ENCODE measurements at regions not wholly inside any gene's neighbourhood (a gene's known extent, or its start where the extent isn't known, plus 50 kb on each side); places are given as distances from the start of the nearest gene placed in this dataset.

DNA sequence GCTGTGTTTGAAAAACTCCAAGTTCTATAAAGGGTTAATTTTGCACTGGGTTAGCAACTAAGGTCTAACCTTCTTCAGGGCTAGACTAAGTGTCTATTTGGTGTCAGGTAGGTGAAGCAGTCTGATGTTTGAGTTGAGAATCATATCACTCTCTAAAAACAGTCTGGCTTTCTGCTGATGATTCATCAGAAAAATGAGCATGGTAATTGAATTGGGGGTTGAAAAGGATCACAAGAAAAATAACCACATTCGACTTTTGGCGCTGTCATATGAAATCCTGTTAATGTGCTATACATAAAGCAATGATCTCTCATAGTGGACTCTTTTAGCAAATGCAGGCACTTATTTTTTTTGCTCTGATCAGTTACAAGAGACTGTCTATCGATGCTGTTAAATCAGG lies 242.2 kb upstream of the AZI2 start:
- TF ChIP-seq, protein P1, sequence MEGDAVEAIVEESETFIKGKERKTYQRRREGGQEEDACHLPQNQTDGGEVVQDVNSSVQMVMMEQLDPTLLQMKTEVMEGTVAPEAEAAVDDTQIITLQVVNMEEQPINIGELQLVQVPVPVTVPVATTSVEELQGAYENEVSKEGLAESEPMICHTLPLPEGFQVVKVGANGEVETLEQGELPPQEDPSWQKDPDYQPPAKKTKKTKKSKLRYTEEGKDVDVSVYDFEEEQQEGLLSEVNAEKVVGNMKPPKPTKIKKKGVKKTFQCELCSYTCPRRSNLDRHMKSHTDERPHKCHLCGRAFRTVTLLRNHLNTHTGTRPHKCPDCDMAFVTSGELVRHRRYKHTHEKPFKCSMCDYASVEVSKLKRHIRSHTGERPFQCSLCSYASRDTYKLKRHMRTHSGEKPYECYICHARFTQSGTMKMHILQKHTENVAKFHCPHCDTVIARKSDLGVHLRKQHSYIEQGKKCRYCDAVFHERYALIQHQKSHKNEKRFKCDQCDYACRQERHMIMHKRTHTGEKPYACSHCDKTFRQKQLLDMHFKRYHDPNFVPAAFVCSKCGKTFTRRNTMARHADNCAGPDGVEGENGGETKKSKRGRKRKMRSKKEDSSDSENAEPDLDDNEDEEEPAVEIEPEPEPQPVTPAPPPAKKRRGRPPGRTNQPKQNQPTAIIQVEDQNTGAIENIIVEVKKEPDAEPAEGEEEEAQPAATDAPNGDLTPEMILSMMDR (IDR thresholded peaks at IDR 0.05; ENCODE audit: low read depth, low read length, missing control alignments) = no peak
- no peak for DNase-seq (ENCODE audit: extremely low read depth, low read depth)
- no peak overlapping the region for H3K4me3 ChIP-seq (replicated peaks; ENCODE audit: low read depth, low read length)

DNA sequence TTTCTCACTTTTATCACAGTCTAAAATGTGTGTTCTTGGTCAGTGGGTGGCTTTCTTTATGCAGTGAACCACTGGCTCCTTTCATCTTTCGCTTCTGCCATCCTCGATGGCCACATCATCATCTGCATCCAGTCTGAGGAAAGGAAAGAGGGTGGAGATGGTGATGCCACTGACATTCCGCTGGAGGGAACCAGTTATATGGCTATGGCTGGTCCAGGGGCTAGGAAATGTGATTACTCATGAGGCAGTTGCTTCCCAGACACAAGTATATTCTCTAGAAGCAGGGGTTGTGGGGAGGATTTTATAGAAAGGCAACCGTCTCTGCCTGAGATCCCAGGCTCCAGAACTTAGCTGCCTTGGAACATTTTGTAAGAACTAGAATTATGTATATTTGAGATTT lies 246.7 kb upstream of the AZI2 start:
- no peak overlapping the region for H3K4me3 ChIP-seq (replicated peaks; ENCODE audit: low read depth, low read length)
- TF ChIP-seq, protein P1 (IDR thresholded peaks at IDR 0.05; ENCODE audit: low read depth, low read length, missing control alignments) = no peak
- DNase-seq (ENCODE audit: extremely low read depth, low read depth) = no peak

DNA sequence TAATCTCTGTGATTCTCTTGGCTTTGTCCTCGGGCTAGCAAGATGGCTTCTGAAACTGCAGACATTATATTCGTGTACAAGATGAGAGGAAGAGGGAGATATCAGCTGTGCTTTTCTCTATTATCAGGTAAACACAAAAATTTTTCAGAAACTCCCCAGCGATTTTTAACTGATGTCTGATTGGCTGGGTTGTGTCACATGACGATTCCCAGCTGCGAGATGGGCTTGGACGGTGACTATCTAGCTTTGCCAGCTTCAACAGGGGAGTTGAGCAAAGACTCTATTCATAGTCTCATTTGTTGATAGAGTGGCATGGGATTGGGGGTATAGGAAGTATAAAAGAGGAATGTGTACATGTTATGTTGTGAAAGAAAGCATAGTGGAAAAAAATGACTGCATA lies 248.8 kb upstream of the AZI2 start:
- TF ChIP-seq, protein P1 (IDR thresholded peaks at IDR 0.05; ENCODE audit: low read depth, low read length, missing control alignments) = no peak
- no peak for DNase-seq (ENCODE audit: extremely low read depth, low read depth)
- H3K4me3 ChIP-seq (replicated peaks; ENCODE audit: low read depth, low read length) = no peak overlapping the region

DNA sequence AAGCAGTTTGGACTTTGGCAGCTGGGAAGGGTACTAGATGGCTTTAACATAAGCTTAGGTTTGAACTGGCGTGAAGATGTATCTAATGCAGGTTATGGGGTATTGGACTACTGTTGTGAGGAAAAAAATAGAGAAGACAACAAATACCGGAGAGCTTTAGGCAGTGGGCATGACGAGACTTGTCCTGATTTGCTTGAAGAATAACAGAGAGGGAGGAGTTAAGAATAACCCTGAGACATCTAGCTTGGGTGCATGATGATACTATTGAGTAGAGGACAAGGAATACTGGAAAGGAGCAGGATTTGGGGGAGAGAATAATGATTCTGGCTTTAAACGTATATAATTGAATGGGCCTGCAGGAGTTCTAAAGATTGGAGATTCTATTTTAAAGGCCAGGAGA lies 249.5 kb upstream of the AZI2 start:
- no peak for DNase-seq (ENCODE audit: extremely low read depth, low read depth)
- H3K4me3 ChIP-seq (replicated peaks; ENCODE audit: low read depth, low read length) = no peak overlapping the region
- TF ChIP-seq, protein P1 (IDR thresholded peaks at IDR 0.05; ENCODE audit: low read depth, low read length, missing control alignments) = no peak

DNA sequence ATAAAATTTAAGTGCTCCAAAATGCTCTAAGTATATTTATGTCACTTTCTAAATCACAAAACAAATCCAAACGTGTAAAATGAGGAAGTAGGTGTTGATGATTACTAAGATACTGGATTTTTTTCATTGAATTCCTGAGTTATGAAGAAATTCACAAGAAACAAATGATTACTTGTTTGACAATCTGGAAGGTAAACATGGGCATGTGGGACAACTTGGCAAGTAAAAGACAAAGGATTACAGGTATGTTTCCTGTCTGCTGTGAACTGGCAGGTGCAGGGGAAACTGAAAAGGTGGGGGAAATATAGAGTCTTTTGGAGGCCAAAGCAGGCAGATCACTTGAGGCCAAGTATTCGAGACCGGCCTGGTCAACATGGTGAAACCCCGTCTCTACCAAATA lies 252.7 kb upstream of the AZI2 start:
- DNase-seq (ENCODE audit: extremely low read depth, low read depth) = no peak
- TF ChIP-seq, protein P1 (IDR thresholded peaks at IDR 0.05; ENCODE audit: low read depth, low read length, missing control alignments) = no peak
- no peak overlapping the region for H3K4me3 ChIP-seq (replicated peaks; ENCODE audit: low read depth, low read length)

DNA sequence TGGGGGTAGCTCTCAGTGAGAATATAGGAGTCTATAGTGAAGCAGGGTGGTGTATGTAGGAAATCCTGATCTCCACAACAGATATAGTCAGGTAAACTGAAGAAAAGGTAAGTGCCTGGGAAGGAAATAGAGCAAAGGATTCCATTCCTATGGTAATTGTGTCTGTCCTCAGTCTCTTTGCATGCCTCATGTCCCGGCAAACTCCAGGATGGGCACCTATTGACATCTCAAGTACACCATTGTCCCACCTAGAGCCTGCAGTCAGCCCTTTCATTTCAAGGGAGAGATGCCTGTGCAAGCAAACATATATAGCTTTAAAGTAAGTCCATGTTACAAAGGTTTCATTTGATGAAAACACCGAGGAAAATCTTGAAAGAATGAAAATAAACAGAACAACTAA lies 257.7 kb upstream of the AZI2 start:
- no peak for DNase-seq (ENCODE audit: extremely low read depth, low read depth)
- TF ChIP-seq, protein P1 (IDR thresholded peaks at IDR 0.05; ENCODE audit: low read depth, low read length, missing control alignments) = no peak
- no peak overlapping the region for H3K4me3 ChIP-seq (replicated peaks; ENCODE audit: low read depth, low read length)

DNA sequence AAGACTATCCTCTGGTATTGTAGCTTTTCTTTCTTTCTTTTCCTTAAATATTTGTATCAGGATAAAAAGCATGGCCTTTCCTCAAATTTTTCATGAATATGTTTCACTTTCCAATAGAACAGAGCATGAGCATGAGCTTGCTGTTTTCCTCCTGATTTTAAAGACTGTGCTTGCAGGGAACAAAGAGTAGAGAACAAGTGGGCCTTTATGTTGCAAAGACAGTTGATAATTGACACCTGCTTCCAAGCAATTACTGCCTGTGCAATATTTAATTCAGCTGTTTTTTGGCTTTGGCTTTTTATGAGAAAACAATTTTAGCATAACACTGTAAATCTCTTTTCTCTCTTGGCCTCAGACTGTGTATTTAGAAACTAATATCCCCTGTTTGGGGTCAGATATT lies 263.6 kb upstream of the AZI2 start:
- no peak for DNase-seq (ENCODE audit: extremely low read depth, low read depth)
- TF ChIP-seq, protein P1 (IDR thresholded peaks at IDR 0.05; ENCODE audit: low read depth, low read length, missing control alignments) = no peak
- no peak overlapping the region for H3K4me3 ChIP-seq (replicated peaks; ENCODE audit: low read depth, low read length)

Measured in HFF-Myc (cell line).